OCI-LY3 (cell line): ENCODE measurements at regions not wholly inside any gene's neighbourhood (a gene's known extent, or its start where the extent isn't known, plus 50 kb on each side); places are given as distances from the start of the nearest gene placed in this dataset.

ENCODE experiments used
- H2AFZ ChIP-seq: fragments of 200-600, 300-600 bp; shearing (Covaris generic); 2 replicates; pipeline ENCODE4 v1.6.0; 2014; ENCODE audit warnings: antibody characterized with exemption, low read depth, low read length
- H3K27ac ChIP-seq: fragments of 200-600, 300-600 bp; sonication (generic); 2 replicates; pipeline ENCODE4 v1.5.1; 2014; ENCODE audit warnings: mild to moderate bottlenecking, low read length, moderate library complexity, mixed read lengths
- H3K27me3 ChIP-seq: fragments of 200-600, 300-600 bp; sonication (generic); 2 replicates; pipeline ENCODE4 v1.6.1; 2014; ENCODE audit warnings: low read depth, low read length, mixed read lengths
- H3K36me3 ChIP-seq: fragments of 200-600, 300-600 bp; sonication (generic); replicated peaks from 2 replicates; pipeline ENCODE3; 2014; ENCODE audit warnings: low read depth, low read length, mixed read lengths
- H3K4me1 ChIP-seq: fragments of 300-600, 200-600 bp; sonication (generic); 2 replicates; pipeline ENCODE4 v1.6.1; 2014; ENCODE audit warnings: low read length, mixed read lengths
- H3K4me2 ChIP-seq: fragments of 200-600, 300-600 bp; sonication (generic); 2 replicates; pipeline ENCODE4 v1.6.1; 2014; ENCODE audit warnings: low read length, mixed read lengths
- H3K4me3 ChIP-seq: fragments of 300-600, 200-600 bp; sonication (generic); 2 replicates; pipeline ENCODE4 v1.5.1; 2014; ENCODE audit warnings: antibody characterized with exemption, mild to moderate bottlenecking, low read length, moderate library complexity
- H3K79me2 ChIP-seq: fragments of 300-600, 200-600 bp; shearing (Covaris generic); 2 replicates; pipeline ENCODE4 v1.6.1; 2014; ENCODE audit warnings: mild to moderate bottlenecking, low read length, mixed read lengths
- H3K9ac ChIP-seq: fragments of 300-600, 200-600 bp; shearing (Covaris generic); 2 replicates; pipeline ENCODE4 v1.6.0; 2014; ENCODE audit warnings: mild to moderate bottlenecking, low read length, moderate library complexity
- H3K9me3 ChIP-seq: fragments of 200-600, 300-600 bp; shearing (Covaris generic); 2 replicates; pipeline ENCODE4 v1.6.1; 2014; ENCODE audit warnings: low read length, mixed read lengths; ENCODE audit not compliant: insufficient read depth
- H4K20me1 ChIP-seq: fragments of 200-600, 300-600 bp; sonication (generic); 2 replicates; pipeline ENCODE4 v1.6.1; 2016; ENCODE audit warnings: low read length, mixed read lengths; ENCODE audit not compliant: insufficient read depth
- CTCF ChIP-seq: fragments of 200-600, 300-600 bp; sonication (generic); IDR thresholded peaks from 2 replicates; pipeline ENCODE4 v1.5.1; 2014; ENCODE audit warnings: antibody characterized with exemption, low read length, low read depth
- EZH2phosphoT487 ChIP-seq: fragments of 200-600 bp; shearing (Covaris generic); IDR thresholded peaks from 2 replicates; pipeline ENCODE4 v1.6.1; 2018; ENCODE audit warnings: antibody characterized with exemption, mixed run types, low read depth

- H3K4me2 ChIP-seq: no peak overlapping the region
- no peaks in the 10 kb centered on the region for H3K79me2 ChIP-seq
- H3K4me3 ChIP-seq: no peak overlapping the region
- H2AFZ ChIP-seq: no peak overlapping the region
- H3K27ac ChIP-seq: no peak overlapping the region
- no peaks in the 10 kb centered on the region for H3K27me3 ChIP-seq
- H3K9me3 ChIP-seq: no peaks in the 10 kb centered on the region
- no peak overlapping the region for H3K9ac ChIP-seq
- H4K20me1 ChIP-seq: no peaks in the 10 kb centered on the region
- no peaks in the 10 kb centered on the region for H3K36me3 ChIP-seq
- no peaks in the 10 kb centered on the region for H3K4me1 ChIP-seq
- no peak for TF ChIP-seq CTCF
Measured at GRCh38 chr1:8200317-8201115, 117.4 kb upstream of the SLC45A1 start.

GRCh38 chr1:8198522-8198921 lies 119.4 kb upstream of the SLC45A1 start:
- Histone ChIP-seq H3K27me3 (no peaks in the 10 kb centered on the region), H3K36me3 (no peaks in the 10 kb centered on the region), H4K20me1 (no peaks in the 10 kb centered on the region), H3K9ac (no peak overlapping the region), H3K4me1 (no peaks in the 10 kb centered on the region), H3K4me2 (no peak overlapping the region), H3K79me2 (no peaks in the 10 kb centered on the region), H3K27ac (no peak overlapping the region), H3K9me3 (no peaks in the 10 kb centered on the region), H2AFZ (no peak overlapping the region), H3K4me3 (no peak overlapping the region)
- no peak for TF ChIP-seq EZH2phosphoT487
- TF ChIP-seq CTCF: no peak

- Histone ChIP-seq H3K27me3 (no peaks in the 10 kb centered on the region), H3K4me2 (no peak overlapping the region), H3K79me2 (no peaks in the 10 kb centered on the region), H3K4me3 (no peak overlapping the region), H3K9me3 (no peaks in the 10 kb centered on the region), H3K36me3 (no peaks in the 10 kb centered on the region), H3K4me1 (no peaks in the 10 kb centered on the region), H3K27ac (no peak overlapping the region), H3K9ac (no peak overlapping the region), H2AFZ (no peak overlapping the region), H4K20me1 (no peaks in the 10 kb centered on the region)
- TF ChIP-seq CTCF (no peak), EZH2phosphoT487 (no peak)
Measured at GRCh38 chr1:8197493-8198282, 120.2 kb upstream of the SLC45A1 start.

- H3K79me2 ChIP-seq: no peaks in the 10 kb centered on the region
- H3K4me2 ChIP-seq: no peak overlapping the region
- no peaks in the 10 kb centered on the region for H3K9me3 ChIP-seq
- H3K4me1 ChIP-seq: no peaks in the 10 kb centered on the region
- no peak overlapping the region for H3K27ac ChIP-seq
- no peaks in the 10 kb centered on the region for H3K27me3 ChIP-seq
- H3K4me3 ChIP-seq: no peak overlapping the region
- no peak overlapping the region for H2AFZ ChIP-seq
- H4K20me1 ChIP-seq: no peaks in the 10 kb centered on the region
- TF ChIP-seq CTCF: no peak
- no peak for TF ChIP-seq EZH2phosphoT487
- H3K9ac ChIP-seq: no peak overlapping the region
- no peaks in the 10 kb centered on the region for H3K36me3 ChIP-seq
Measured at GRCh38 chr1:8194481-8195227, 123.3 kb upstream of the SLC45A1 start.
